ENCODE measurements at regions not wholly inside any gene's neighbourhood (a gene's known extent, or its start where the extent isn't known, plus 50 kb on each side); places are given as distances from the start of the nearest gene placed in this dataset.
"Not testable (repeated sequence)": the region's sequence is repeated elsewhere in the genome, so short reads cannot be mapped to it uniquely, and the experiment has no call there.

- no peak for DNase-seq (ENCODE audit: low read depth, low spot score)
Measured at GRCh38 chr19:31041461-31041860, 307.8 kb downstream of the TSHZ3 start.

DNA sequence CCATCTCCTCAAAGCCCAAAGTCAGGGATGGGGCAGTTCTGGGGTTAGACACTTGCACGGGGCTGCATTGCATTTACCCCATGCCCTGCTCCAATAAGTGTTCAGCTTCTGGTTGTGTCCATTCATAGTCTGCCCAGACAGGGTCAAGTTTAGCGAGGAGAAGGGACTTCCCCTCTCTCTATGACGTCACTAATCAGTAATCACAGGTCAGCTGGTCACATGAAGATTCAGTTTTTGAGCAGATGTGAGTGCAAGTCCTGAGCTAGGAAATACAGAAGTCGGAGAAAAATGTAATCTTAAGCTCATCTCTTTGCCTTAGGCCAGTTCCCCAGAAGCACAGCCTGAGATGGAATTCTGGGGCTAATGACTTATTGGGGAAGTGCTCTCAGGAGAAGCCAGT lies 310.1 kb downstream of the TSHZ3 start:
- DNase-seq (ENCODE audit: low read depth, low spot score), result no peak

- DNase-seq (ENCODE audit: low read depth, low spot score), result no peak
Measured at GRCh38 chr19:31037286-31037980, 311.8 kb downstream of the TSHZ3 start.

DNA sequence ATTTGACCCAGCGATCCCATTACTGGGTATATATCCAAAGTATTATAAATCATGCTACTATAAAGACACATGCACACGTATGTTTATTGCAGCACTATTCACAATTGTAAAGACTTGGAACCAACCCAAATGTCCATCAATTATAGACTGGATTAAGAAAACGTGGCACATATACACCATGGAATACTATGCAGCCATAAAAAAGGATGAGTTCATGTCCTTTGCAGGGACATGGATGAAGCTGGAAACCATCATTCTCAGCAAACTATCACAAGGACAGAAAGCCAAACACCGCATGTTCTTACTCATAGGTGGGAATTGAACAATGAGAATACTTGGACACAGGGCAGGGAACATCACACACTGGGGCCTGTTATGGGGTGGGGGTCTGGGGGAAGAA lies 317.8 kb downstream of the TSHZ3 start:
- not testable (repeated sequence) for DNase-seq (ENCODE audit: low read depth, low spot score)

DNA sequence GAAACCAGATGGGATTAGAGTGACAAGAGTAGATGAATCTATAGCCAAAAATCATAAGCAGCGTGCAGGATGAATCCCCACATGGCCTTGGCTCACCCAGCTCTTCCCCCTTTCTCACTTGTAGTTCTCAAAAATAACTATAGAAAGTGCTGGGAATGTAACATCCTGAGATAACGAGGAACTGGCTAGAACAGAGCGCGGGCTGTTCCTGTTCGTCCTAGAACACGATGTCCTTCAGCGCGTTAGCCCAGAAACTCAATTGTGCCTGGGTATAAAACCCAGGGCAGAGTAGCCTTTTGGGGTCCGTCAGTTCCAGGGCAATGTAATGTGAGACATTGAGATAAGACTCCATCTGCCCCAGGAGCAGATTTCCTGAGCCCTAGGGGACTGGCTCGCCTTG lies 326.2 kb downstream of the TSHZ3 start:
- no peak for DNase-seq (ENCODE audit: low read depth, low spot score)

GRCh38 chr19:31018936-31019335 lies 330.3 kb downstream of the TSHZ3 start:
- no peak for DNase-seq (ENCODE audit: low read depth, low spot score)

GRCh38 chr19:31015778-31016177 lies 333.5 kb downstream of the TSHZ3 start:
- no peak for DNase-seq (ENCODE audit: low read depth, low spot score)

DNA sequence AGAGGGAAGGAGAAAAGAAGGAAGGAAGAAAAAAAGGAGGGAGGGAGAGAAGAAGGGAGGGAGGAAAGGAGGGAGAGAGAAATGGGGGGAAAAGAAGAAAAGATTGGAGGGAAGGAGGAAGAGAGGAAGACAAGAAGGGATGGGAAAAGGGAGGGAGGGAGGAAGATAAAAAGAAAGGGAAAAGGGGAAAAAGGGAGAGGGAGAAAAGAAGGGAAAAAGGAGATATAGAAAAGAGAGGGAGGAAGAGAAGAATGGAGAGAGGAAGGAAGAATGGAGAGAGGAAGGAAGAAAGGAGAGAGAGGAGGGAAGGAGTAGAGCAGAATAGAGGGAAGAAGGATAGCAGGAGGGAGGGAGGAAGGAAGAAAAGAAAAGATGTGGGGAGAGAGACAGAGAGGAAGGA lies 334.6 kb downstream of the TSHZ3 start:
- DNase-seq (ENCODE audit: low read depth, low spot score), result no peak

- no peak for DNase-seq (ENCODE audit: low read depth, low spot score)
Measured at GRCh38 chr19:31013384-31014020, 335.7 kb downstream of the TSHZ3 start.

GRCh38 chr19:31002518-31003244 lies 346.6 kb downstream of the TSHZ3 start:
- DNase-seq (ENCODE audit: low read depth, low spot score), result no peak

GRCh38 chr19:31001991-31002390 lies 347.2 kb downstream of the TSHZ3 start:
- no peak for DNase-seq (ENCODE audit: low read depth, low spot score)

GRCh38 chr19:31000913-31001312 lies 348.3 kb downstream of the TSHZ3 start:
- DNase-seq (ENCODE audit: low read depth, low spot score), result no peak

- DNase-seq (ENCODE audit: low read depth, low spot score), result no peak
Measured at GRCh38 chr19:30999726-31000125, 349.5 kb downstream of the TSHZ3 start.

DNA sequence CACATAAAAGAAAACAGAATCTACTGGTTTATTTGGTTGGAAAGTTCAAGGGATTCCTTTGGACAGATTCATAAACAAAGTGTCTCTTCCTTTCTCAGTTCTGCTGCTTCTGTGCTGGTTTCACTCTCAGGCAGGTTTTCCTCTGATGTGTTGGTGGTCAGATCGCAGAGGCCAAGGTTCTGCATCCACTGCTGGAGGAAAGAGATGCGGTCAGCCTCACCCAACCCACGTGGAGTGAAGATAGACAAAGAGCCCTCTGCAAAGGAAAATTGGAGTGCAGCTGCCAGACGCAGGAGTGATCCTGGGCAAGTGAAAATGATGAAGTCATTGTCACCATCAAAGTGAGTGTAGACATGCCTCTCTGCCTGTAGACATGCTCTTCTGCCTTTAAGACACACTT lies 352.0 kb downstream of the TSHZ3 start:
- no peak for DNase-seq (ENCODE audit: low read depth, low spot score)

GRCh38 chr19:30978639-30979038 lies 370.6 kb downstream of the TSHZ3 start:
- no peak for DNase-seq (ENCODE audit: low read depth, low spot score)

DNA sequence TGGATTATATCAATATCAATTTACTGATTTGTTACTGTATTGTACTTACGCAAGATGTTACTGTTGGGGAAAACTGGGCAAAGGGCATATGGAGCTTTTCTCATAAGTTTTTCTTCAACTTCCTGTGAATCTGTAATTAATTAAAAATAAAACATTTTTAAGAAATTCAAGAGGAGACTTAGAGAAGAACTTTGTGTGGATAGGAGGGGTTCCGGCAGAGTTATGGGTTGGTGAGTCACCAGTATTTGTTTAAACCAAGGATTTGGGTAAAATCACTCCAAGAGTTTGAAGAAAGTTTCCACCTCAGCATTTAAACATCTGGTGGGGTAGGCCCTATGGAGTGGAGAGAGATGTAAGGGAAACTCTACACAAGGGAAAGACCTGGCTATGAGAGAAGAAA lies 379.6 kb downstream of the TSHZ3 start:
- no peak for DNase-seq (ENCODE audit: low read depth, low spot score)

- DNase-seq (ENCODE audit: low read depth, low spot score), result no peak
Measured at GRCh38 chr19:30968841-30969399, 380.3 kb downstream of the TSHZ3 start.

GRCh38 chr19:30968210-30968609 lies 381.0 kb downstream of the TSHZ3 start:
- DNase-seq (ENCODE audit: low read depth, low spot score), result no peak

DNA sequence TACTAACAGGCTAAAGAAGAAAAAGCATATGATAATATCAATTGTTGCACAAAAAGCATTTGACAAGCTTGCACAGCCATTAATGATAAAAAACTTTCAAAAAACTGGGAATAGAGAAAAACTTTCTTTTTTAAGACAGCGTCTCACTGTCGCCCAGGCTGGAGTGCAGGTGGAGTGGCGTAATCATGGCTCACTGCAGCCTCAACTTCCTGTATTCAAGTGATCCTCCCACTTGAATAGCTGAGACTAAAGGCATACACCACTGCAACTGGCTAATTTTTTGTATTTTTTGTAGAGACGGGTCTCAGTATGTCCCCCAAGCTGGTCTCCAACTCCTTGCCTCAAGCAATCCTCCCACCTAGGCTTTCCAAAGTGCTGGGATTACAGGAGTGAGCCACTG lies 382.8 kb downstream of the TSHZ3 start:
- DNase-seq (ENCODE audit: low read depth, low spot score), result no peak

- no peak for DNase-seq (ENCODE audit: low read depth, low spot score)
Measured at GRCh38 chr19:30959011-30959410, 390.2 kb downstream of the TSHZ3 start.

- DNase-seq (ENCODE audit: low read depth, low spot score), result no peak
Measured at GRCh38 chr19:30955112-30956104, 393.8 kb downstream of the TSHZ3 start.

All from activated naive CD8-positive, alpha-beta T cell treated with anti-CD3 and anti-CD28 coated beads, Interleukin-2, amount 50 U/mL, for 16 hours (primary cell).